ENCODE measurements at regions not wholly inside any gene's neighbourhood (a gene's known extent, or its start where the extent isn't known, plus 50 kb on each side); places are given as distances from the start of the nearest gene placed in this dataset.

GRCh38 chr18:29096079-29096770 is 919.3 kb upstream of the CDH2 start:
- TF ChIP-seq, protein P1, sequence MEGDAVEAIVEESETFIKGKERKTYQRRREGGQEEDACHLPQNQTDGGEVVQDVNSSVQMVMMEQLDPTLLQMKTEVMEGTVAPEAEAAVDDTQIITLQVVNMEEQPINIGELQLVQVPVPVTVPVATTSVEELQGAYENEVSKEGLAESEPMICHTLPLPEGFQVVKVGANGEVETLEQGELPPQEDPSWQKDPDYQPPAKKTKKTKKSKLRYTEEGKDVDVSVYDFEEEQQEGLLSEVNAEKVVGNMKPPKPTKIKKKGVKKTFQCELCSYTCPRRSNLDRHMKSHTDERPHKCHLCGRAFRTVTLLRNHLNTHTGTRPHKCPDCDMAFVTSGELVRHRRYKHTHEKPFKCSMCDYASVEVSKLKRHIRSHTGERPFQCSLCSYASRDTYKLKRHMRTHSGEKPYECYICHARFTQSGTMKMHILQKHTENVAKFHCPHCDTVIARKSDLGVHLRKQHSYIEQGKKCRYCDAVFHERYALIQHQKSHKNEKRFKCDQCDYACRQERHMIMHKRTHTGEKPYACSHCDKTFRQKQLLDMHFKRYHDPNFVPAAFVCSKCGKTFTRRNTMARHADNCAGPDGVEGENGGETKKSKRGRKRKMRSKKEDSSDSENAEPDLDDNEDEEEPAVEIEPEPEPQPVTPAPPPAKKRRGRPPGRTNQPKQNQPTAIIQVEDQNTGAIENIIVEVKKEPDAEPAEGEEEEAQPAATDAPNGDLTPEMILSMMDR (IDR thresholded peaks at IDR 0.05): no peak
- no peak for TF ChIP-seq POLR2A (IDR thresholded peaks at IDR 0.05)
